Activated effector memory CD4-positive, alpha-beta T cell treated with anti-CD3 and anti-CD28 coated beads, Interleukin-2, amount 50 U/mL, for 16 hours (primary cell): ENCODE measurements at regions not wholly inside any gene's neighbourhood (a gene's known extent, or its start where the extent isn't known, plus 50 kb on each side); places are given as distances from the start of the nearest gene placed in this dataset.

Source experiments
- DNase-seq: peaks from one replicate; pipeline ENCODE4 v3.0.0-alpha.2; 2020

- no peak for DNase-seq
Observed at GRCh38 chr6:40906759-40907158, 132.3 kb downstream of the UNC5CL start.

- DNase-seq, result no peak
Observed at GRCh38 chr6:40904583-40905194, 134.3 kb downstream of the UNC5CL start.

- DNase-seq, result no peak
Observed at GRCh38 chr6:40903456-40903855, 135.6 kb downstream of the UNC5CL start.

GRCh38 chr6:40901322-40902055 lies 137.5 kb downstream of the UNC5CL start:
- DNase-seq, result no peak

GRCh38 chr6:40900791-40901190 lies 138.2 kb downstream of the UNC5CL start:
- no peak for DNase-seq

- DNase-seq, result no peak
Observed at GRCh38 chr6:40899684-40900155, 139.3 kb downstream of the UNC5CL start.

- no peak for DNase-seq
Observed at GRCh38 chr6:40898073-40898472, 140.9 kb downstream of the UNC5CL start.

GRCh38 chr6:40897390-40898003 lies 141.5 kb downstream of the UNC5CL start:
- DNase-seq, result no peak

- DNase-seq, result no peak
Observed at GRCh38 chr6:40896696-40897095, 142.3 kb downstream of the UNC5CL start.

GRCh38 chr6:40894962-40895799 lies 143.8 kb downstream of the UNC5CL start:
- DNase-seq, result no peak

- DNase-seq, result no peak
Observed at GRCh38 chr6:40893021-40893420, 146.0 kb downstream of the UNC5CL start.

- DNase-seq, result no peak
Observed at GRCh38 chr6:40892223-40892622, 146.8 kb downstream of the UNC5CL start.

GRCh38 chr6:40891686-40892085 lies 147.3 kb downstream of the UNC5CL start:
- no peak for DNase-seq

- DNase-seq, result no peak
Observed at GRCh38 chr6:40891131-40891530, 147.9 kb downstream of the UNC5CL start.

- no peak for DNase-seq
Observed at GRCh38 chr6:40889137-40889832, 149.7 kb downstream of the UNC5CL start.

- no peak for DNase-seq
Observed at GRCh38 chr6:40888456-40888990, 150.5 kb downstream of the UNC5CL start.

- DNase-seq, result no peak
Observed at GRCh38 chr6:40887792-40888340, 151.2 kb downstream of the UNC5CL start.

- no peak for DNase-seq
Observed at GRCh38 chr6:40887079-40887791, 151.8 kb downstream of the UNC5CL start.

GRCh38 chr6:40885139-40885774 lies 153.8 kb downstream of the UNC5CL start:
- no peak for DNase-seq

GRCh38 chr6:40882323-40882997 lies 156.6 kb downstream of the UNC5CL start:
- DNase-seq, result no peak
